KMS-11 (cell line): ENCODE measurements at regions not wholly inside any gene's neighbourhood (a gene's known extent, or its start where the extent isn't known, plus 50 kb on each side); places are given as distances from the start of the nearest gene placed in this dataset.

Experiments
- H2AFZ ChIP-seq: fragments of 200-600 bp; sonication (generic); 2 replicates; pipeline ENCODE4 v1.6.1; 2016; ENCODE audit warnings: antibody characterized with exemption, mixed run types, low read depth
- H3K27ac ChIP-seq: fragments of 200-600 bp; sonication (generic); 2 replicates; pipeline ENCODE4 v1.6.1; 2016; ENCODE audit warnings: mild to moderate bottlenecking, mixed run types
- H3K27me3 ChIP-seq: fragments of 200-600 bp; sonication (generic); 2 replicates; pipeline ENCODE4 v1.6.1; 2017; ENCODE audit warnings: mild to moderate bottlenecking, low read depth, mixed run types, moderate library complexity; ENCODE audit not compliant: insufficient read depth
- H3K36me3 ChIP-seq: fragments of 200-600 bp; sonication (generic); 2 replicates; pipeline ENCODE4 v1.6.1; 2017; ENCODE audit warnings: mild to moderate bottlenecking, mixed run types; ENCODE audit not compliant: insufficient read depth
- H3K4me1 ChIP-seq: fragments of 200-600 bp; sonication (generic); 2 replicates; pipeline ENCODE4 v1.6.1; 2016; ENCODE audit warnings: mild to moderate bottlenecking, low read depth, mixed run types; ENCODE audit not compliant: poor library complexity, severe bottlenecking
- H3K4me2 ChIP-seq: fragments of 200-600 bp; sonication (generic); 2 replicates; pipeline ENCODE4 v1.7.0; 2016; ENCODE audit warnings: mild to moderate bottlenecking, mixed run types
- H3K4me3 ChIP-seq: fragments of 200-600 bp; sonication (generic); IDR thresholded peaks from 2 replicates; pipeline ENCODE4 v1.6.1; 2017; ENCODE audit warnings: low read depth, low read length, mixed read lengths; ENCODE audit not compliant: insufficient read depth
- H3K79me2 ChIP-seq: fragments of 200-600 bp; sonication (generic); 2 replicates; pipeline ENCODE4 v1.6.1; 2016; ENCODE audit warnings: low read depth, mixed run types; ENCODE audit not compliant: insufficient read depth
- H3K9ac ChIP-seq: fragments of 200-600 bp; sonication (generic); 2 replicates; pipeline ENCODE4 v1.6.1; 2016; ENCODE audit warnings: mild to moderate bottlenecking, mixed run types
- H4K20me1 ChIP-seq: fragments of 200-600 bp; sonication (generic); 2 replicates; pipeline ENCODE4 v1.6.1; 2016; ENCODE audit warnings: mild to moderate bottlenecking, mixed run types; ENCODE audit not compliant: insufficient read depth
- TF ChIP-seq, protein P1 (sequence below): fragments of 200-600 bp; sonication (generic); conservative IDR thresholded peaks from 2 replicates; pipeline ENCODE4 v1.6.1; 2017; ENCODE audit warnings: low read depth, mild to moderate bottlenecking, antibody characterized with exemption, low read length, moderate library complexity, mixed read lengths

DNA sequence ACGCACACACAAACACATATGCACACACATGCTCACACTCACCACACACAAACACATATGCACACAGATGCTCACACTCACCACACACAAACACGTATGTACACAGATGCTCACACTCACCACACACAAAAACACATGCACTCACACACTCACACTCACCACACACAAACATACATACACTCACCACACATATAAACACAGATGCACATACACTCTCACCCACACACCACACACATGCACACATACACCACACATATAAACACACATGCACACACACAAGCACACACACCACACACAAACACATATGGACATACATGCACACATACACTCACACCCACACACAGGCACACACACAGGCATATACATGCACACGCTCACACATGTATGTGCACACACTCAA is 112.3 kb downstream of the ERMARD start:
- Histone ChIP-seq H2AFZ (no peak overlapping the region), H3K4me2 (no peak overlapping the region), H3K27ac (no peak overlapping the region), H3K36me3 (no peaks in the 10 kb centered on the region), H3K4me3 (no peak overlapping the region), H3K79me2 (no peaks in the 10 kb centered on the region), H4K20me1 (no peaks in the 10 kb centered on the region), H3K9ac (no peak overlapping the region), H3K4me1 (no peaks in the 10 kb centered on the region), H3K27me3 (no peaks in the 10 kb centered on the region)
- TF ChIP-seq, protein P1, sequence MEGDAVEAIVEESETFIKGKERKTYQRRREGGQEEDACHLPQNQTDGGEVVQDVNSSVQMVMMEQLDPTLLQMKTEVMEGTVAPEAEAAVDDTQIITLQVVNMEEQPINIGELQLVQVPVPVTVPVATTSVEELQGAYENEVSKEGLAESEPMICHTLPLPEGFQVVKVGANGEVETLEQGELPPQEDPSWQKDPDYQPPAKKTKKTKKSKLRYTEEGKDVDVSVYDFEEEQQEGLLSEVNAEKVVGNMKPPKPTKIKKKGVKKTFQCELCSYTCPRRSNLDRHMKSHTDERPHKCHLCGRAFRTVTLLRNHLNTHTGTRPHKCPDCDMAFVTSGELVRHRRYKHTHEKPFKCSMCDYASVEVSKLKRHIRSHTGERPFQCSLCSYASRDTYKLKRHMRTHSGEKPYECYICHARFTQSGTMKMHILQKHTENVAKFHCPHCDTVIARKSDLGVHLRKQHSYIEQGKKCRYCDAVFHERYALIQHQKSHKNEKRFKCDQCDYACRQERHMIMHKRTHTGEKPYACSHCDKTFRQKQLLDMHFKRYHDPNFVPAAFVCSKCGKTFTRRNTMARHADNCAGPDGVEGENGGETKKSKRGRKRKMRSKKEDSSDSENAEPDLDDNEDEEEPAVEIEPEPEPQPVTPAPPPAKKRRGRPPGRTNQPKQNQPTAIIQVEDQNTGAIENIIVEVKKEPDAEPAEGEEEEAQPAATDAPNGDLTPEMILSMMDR = no peak

DNA sequence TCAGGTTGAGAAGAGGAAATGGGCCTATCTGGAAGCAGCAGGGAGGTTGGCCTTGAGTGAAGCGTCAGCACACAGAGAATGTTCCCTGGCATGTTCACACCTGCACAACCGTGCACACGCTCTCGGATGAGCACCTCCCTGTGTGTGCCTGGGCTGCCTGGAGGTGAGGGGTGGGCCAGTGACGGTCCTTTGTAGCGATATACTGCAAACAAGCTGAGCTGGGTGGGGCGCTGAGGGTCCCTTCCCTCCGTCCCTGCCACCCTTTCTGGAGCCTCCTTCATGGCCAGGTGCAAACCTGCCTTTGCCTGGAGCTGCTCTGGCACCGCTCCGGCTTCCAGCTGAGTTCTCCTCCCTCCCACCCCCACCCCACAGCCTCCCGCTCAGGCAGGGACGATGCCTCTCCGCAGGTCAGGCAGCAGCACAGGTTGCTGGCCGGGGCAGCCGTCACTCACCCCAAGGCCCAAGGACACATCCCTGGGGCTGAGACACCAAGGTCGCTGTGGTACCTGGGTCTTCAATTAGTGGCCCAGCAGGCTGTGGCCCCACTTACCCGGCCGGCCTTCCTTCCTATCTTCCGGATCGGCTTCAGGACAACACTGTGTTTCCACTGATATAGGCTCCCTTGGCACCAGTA is 111.6 kb downstream of the ERMARD start:
- no peaks in the 10 kb centered on the region for H3K27me3 ChIP-seq
- no peak overlapping the region for H3K27ac ChIP-seq
- TF ChIP-seq, protein P1 = no peak
- no peaks in the 10 kb centered on the region for H3K36me3 ChIP-seq
- H3K9ac ChIP-seq = no peak overlapping the region
- no peak overlapping the region for H2AFZ ChIP-seq
- H3K4me1 ChIP-seq = no peaks in the 10 kb centered on the region
- no peak overlapping the region for H3K4me3 ChIP-seq
- no peak overlapping the region for H3K4me2 ChIP-seq
- no peaks in the 10 kb centered on the region for H4K20me1 ChIP-seq
- no peaks in the 10 kb centered on the region for H3K79me2 ChIP-seq

DNA sequence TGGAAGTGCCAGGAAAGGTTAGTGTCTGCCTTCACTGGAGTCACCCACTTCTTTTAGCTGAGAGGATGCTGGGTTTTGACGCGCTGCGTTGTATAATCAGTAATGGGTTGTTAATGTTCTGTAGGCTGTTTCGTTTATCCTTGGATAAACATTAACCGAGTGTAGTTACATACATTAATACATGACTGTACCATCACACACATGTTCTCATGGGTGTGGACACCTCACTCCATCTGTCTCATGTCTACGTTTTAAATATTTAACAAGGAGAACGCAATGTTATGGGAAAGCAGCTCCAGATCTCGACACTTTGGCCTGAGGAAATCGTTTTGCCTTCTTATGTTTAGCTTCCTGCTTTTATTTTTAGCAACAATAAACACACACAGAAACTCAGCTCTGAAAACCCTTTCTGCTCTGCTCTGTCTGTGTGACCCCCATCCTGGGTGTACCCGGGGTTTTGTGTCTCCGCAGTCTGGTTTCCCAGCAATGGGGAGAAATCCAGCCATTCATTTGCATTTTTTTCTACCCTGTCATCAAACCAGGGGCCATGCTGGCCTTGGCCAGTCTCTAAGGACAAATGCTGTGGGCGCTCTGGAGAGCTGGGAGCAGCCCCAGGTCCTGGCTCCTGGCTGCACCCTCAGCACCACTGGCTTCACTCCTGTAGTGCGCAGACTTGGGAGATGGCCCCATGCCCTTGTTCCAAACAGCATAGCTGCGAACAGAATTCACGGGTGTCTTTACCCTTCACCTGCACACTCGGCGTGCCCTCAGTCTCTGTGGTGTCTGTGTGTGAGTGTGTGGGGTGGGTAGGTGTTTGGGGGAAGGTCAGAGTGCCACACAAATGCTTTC is 110.8 kb downstream of the ERMARD start:
- Histone ChIP-seq H2AFZ (no peak overlapping the region), H3K4me2 (no peak overlapping the region), H3K4me1 (no peaks in the 10 kb centered on the region), H3K36me3 (no peaks in the 10 kb centered on the region), H3K27ac (no peak overlapping the region), H3K79me2 (no peaks in the 10 kb centered on the region), H4K20me1 (no peaks in the 10 kb centered on the region), H3K27me3 (no peaks in the 10 kb centered on the region), H3K9ac (no peak overlapping the region), H3K4me3 (no peak overlapping the region)
- TF ChIP-seq, protein P1 = no peak

DNA sequence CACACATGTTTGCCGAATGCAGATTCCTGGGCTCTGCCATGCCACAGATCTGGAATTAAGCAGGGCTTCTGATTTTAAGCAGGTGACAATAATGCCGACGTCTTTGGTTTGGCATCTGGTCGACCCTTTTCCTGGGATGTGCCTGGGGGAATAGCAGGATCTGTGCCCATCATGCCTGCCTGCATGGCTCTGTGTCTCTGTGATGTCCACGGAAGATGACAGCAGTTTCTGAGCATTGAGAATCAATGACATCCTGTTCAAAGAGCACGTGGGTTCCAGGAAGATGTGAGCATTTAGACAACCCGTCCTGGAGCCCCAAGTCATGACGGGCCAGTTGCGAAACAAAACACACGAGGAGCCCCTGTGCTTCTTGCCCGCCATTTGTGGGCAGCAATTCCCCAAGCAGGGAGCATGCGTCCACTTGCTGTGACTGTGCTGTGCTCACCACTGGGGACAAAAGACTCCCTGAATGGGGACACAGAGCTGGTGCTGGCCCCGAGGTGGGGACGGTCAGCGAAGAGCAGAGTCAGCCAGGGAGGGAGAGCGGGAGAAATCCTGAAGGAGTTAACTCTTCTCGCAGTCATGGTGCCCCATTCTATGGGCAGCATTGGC is 110.1 kb downstream of the ERMARD start:
- H3K4me2 ChIP-seq = no peak overlapping the region
- no peaks in the 10 kb centered on the region for H3K36me3 ChIP-seq
- H3K27me3 ChIP-seq = no peaks in the 10 kb centered on the region
- no peak overlapping the region for H3K9ac ChIP-seq
- TF ChIP-seq, protein P1 = no peak
- H2AFZ ChIP-seq = no peak overlapping the region
- H3K27ac ChIP-seq = no peak overlapping the region
- H3K4me1 ChIP-seq = no peaks in the 10 kb centered on the region
- no peaks in the 10 kb centered on the region for H4K20me1 ChIP-seq
- no peak overlapping the region for H3K4me3 ChIP-seq
- H3K79me2 ChIP-seq = no peaks in the 10 kb centered on the region
